ENCODE measurements at regions not wholly inside any gene's neighbourhood (a gene's known extent, or its start where the extent isn't known, plus 50 kb on each side); places are given as distances from the start of the nearest gene placed in this dataset.
A peak's percentile ranks its signal among the peaks of the same experiment; 100 is the strongest.

DNA sequence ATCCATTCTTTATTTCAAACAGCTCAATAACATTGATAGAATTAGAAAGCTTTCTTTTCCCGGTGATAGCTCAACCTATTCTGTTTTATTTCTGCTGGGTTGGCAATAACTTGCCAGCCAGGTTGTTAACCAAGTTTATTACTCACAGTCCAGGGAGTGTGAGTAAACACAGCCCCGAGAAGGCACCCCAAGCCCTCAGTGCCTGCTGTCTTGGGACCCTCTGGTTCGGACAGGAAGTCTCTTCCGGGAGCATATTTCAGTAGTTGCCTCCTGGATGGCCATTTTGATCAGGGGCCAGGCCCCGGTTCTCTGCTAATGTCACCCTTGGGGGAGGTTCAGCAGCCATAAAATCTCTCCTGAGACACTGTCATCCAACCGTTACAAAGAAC is 176.8 kb downstream of the INO80D start:
- no peak overlapping the region for H3K4me3 ChIP-seq (ENCODE audit: low read depth, low read length)
- no peak for DNase-seq (ENCODE audit: low read depth)
- no peak for TF ChIP-seq CTCF (conservative IDR thresholded peaks at IDR 0.05; ENCODE audit: low read depth, low read length)

DNA sequence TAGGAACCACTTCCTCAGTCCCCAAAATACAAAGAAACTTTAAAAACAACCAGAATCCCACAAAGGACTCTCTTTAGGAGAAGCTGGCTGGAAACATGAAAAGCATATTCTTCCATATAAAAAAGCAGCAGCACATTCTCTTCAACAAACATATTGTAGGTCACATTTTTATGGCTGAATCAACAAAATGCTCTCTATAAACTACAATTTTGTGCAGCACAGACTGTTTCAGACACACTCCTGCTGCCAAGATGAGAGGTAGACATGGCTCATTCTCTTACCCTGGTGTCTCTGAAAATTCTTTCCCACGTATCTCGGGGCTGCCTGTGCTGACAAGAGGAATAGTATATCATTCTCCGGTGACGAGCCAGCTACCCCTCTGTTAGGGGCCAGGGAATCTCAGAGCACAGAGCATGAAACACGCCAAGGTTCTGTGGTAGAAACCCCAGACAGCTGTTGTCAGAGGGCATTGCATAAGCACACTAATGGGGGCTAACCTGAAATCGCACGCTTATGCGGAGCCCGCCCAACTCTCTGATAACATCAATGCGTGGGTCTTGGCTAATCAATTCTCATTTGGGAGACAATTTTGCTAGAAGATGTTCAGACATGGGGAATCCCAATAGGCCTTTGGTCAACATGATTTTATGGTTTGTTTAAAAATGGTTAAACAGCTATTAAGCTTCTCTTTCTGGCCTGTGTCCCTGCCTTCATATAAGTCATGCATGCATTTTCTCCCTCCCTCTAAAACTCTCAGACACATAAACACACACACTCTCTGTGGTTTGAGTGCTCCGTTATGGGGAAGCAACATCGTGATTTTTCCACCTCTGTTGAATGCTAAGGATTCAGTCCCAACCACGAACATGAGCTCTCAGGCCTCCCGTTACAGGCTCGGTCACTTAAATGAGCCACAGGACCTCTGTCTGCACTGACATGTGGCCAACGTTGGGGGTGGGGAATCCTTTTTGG is 177.5 kb downstream of the INO80D start:
- DNase-seq (ENCODE audit: low read depth), result no peak
- H3K4me3 ChIP-seq (ENCODE audit: low read depth, low read length), result no peak overlapping the region
- no peak for TF ChIP-seq CTCF (conservative IDR thresholded peaks at IDR 0.05; ENCODE audit: low read depth, low read length)

GRCh38 chr2:205906419-205906818 is 179.6 kb downstream of the INO80D start:
- no peak overlapping the region for H3K4me3 ChIP-seq (ENCODE audit: low read depth, low read length)
- DNase-seq (ENCODE audit: low read depth), result no peak
- TF ChIP-seq CTCF (conservative IDR thresholded peaks at IDR 0.05; ENCODE audit: low read depth, low read length), result no peak

DNA sequence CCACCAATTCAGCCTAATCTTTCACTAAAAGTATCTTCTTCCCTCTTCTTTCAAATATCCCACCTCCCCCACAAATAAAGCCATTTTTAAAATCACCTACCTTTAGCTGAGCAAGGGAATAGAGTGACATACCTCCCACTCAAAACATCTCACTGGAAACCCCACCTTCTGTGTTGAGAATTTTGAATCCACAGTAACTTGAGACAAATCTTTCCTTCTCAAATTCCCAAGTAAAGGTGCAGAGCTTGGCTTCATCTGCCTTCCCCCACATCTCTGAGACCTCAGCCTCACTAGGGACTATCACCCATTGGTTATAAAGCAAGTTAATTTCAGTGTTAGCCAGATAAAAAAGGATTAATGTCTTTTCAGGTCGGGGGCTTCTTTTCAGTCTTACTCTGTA is 180.4 kb downstream of the INO80D start:
- no peak for DNase-seq (ENCODE audit: low read depth)
- TF ChIP-seq CTCF (conservative IDR thresholded peaks at IDR 0.05; ENCODE audit: low read depth, low read length), result no peak
- H3K4me3 ChIP-seq (ENCODE audit: low read depth, low read length), result no peak overlapping the region

DNA sequence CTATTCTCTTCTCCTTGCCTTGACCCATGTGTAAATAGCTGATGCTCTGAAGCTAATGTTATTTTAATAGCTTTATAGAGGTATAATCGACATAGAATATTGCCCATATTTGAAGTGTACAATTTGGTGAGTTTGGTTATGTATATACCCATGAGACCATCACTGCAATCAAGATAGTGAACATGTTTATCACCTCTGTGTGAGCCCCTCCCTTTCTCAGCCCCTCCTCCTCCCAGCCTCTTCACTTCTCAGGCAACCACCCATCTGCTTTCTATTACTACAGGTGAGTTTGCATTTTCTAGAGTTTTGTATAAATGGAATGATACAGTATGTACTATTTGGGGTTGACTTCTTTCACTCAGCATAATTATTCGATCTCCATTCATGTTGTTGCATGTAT is 181.1 kb downstream of the INO80D start:
- no peak overlapping the region for H3K4me3 ChIP-seq (ENCODE audit: low read depth, low read length)
- no peak for DNase-seq (ENCODE audit: low read depth)
- TF ChIP-seq CTCF (conservative IDR thresholded peaks at IDR 0.05; ENCODE audit: low read depth, low read length), result no peak

- peak; percentile 44 for TF ChIP-seq CTCF (conservative IDR thresholded peaks at IDR 0.05; ENCODE audit: low read depth, low read length)
- peak; percentile 17 for DNase-seq (ENCODE audit: low read depth)
- no peak overlapping the region for H3K4me3 ChIP-seq (ENCODE audit: low read depth, low read length)
Observed at GRCh38 chr2:205903549-205904129, 182.3 kb downstream of the INO80D start.

Measured in choroid plexus epithelial cell (primary cell).